PC-3 (cell line): ENCODE measurements at regions not wholly inside any gene's neighbourhood (a gene's known extent, or its start where the extent isn't known, plus 50 kb on each side); places are given as distances from the start of the nearest gene placed in this dataset.

Experiments used
- ATAC-seq: fragments of 200-7000 bp; cut with Tn5 transposase; 2 replicates; pipeline ENCODE4 v1.9.1; 2020; ENCODE audit warnings: mild to moderate bottlenecking, moderate library complexity
- BruUV-seq: library from RNA; stranded (reverse); fragments of 400-500 nt; replicated peaks from 2 replicates; lab custom pipeline; 2021; lab: Mats Ljungman, UMichigan
- CTCF ChIA-PET: fragments of 300-600 bp; sonication (Branson Sonifier 250); formaldehyde crosslinking; loops from one replicate; lab custom pipeline; 2022; ENCODE audit warnings: antibody characterized with exemption; lab: Charles Lee
- POLR2A ChIA-PET: fragments of 300-600 bp; sonication (Branson Sonifier 250); formaldehyde crosslinking; loops from one replicate; lab custom pipeline; 2022; ENCODE audit warnings: antibody characterized with exemption; ENCODE audit not compliant: unreplicated experiment; lab: Charles Lee
- DNase-seq: peaks from one replicate; pipeline ENCODE4 v3.0.0-alpha.2; 2015
- H2AFZ ChIP-seq: fragments of 300-600 bp; sonication (generic); 2 replicates; pipeline ENCODE4 v1.6.0; 2016; ENCODE audit warnings: antibody characterized with exemption, low read length
- H3F3A ChIP-seq: fragments of 300-600 bp; sonication (generic); one replicate; pipeline ENCODE4 v1.6.0; 2017; ENCODE audit warnings: antibody characterized with exemption, low read length, control low read depth, mild to moderate bottlenecking; ENCODE audit not compliant: unreplicated experiment
- H3K27ac ChIP-seq: fragments of 300-600 bp; sonication (generic); 2 replicates; pipeline ENCODE4 v1.5.1; 2016; ENCODE audit warnings: mild to moderate bottlenecking, low read length
- H3K27me3 ChIP-seq: fragments of 300-600 bp; sonication (generic); 2 replicates; pipeline ENCODE4 v1.6.1; 2016; ENCODE audit warnings: low read length, mixed read lengths
- H3K36me3 ChIP-seq: fragments of 300-600 bp; sonication (generic); 2 replicates; pipeline ENCODE4 v1.6.1; 2016; ENCODE audit warnings: low read depth, mixed run types, low read length, mixed read lengths
- H3K4me1 ChIP-seq: fragments of 300-600 bp; sonication (generic); 2 replicates; pipeline ENCODE4 v1.5.1; 2016; ENCODE audit warnings: low read length; ENCODE audit not compliant: insufficient read depth
- H3K4me2 ChIP-seq: fragments of 300-600 bp; sonication (generic); 2 replicates; pipeline ENCODE4 v1.6.0; 2016; ENCODE audit warnings: low read length
- H3K4me3 ChIP-seq: fragments of 300-600 bp; sonication (generic); 2 replicates; pipeline ENCODE4 v1.5.1; 2016; ENCODE audit warnings: mild to moderate bottlenecking, low read length, mixed read lengths
- H3K79me2 ChIP-seq: fragments of 300-600 bp; sonication (generic); 2 replicates; pipeline ENCODE4 v1.6.1; 2017; ENCODE audit warnings: low read length, mixed read lengths
- H3K9ac ChIP-seq: fragments of 300-600 bp; sonication (generic); 2 replicates; pipeline ENCODE4 v1.6.0; 2016; ENCODE audit warnings: mild to moderate bottlenecking, low read length
- H3K9me2 ChIP-seq: fragments of 300-600 bp; sonication (generic); replicated peaks from 2 replicates; pipeline ENCODE4 v1.6.1; 2016; ENCODE audit warnings: mixed run types, low read length, mixed read lengths
- H3K9me3 ChIP-seq: fragments of 300-600 bp; sonication (generic); 2 replicates; pipeline ENCODE4 v1.6.1; 2016; ENCODE audit warnings: low read length, mixed read lengths
- H4K20me1 ChIP-seq: fragments of 300-600 bp; sonication (generic); 2 replicates; pipeline ENCODE4 v1.6.1; 2016; ENCODE audit warnings: low read length, mixed read lengths
- CTCF ChIP-seq: fragments of 300-600 bp; sonication (generic); conservative IDR thresholded peaks from 2 replicates; pipeline ENCODE4 v1.5.1; 2017; ENCODE audit warnings: antibody characterized with exemption, low read depth, mild to moderate bottlenecking, low read length
- EZH2 ChIP-seq: fragments of 300-600 bp; sonication (generic); IDR thresholded peaks from one replicate; pipeline ENCODE4 v1.6.1; 2017; ENCODE audit warnings: antibody characterized with exemption, mild to moderate bottlenecking, low read length; ENCODE audit not compliant: unreplicated experiment
- EZH2phosphoT487 ChIP-seq: fragments of 300-600 bp; sonication (generic); IDR thresholded peaks from 2 replicates; pipeline ENCODE4 v1.6.1; 2018; ENCODE audit warnings: mild to moderate bottlenecking, antibody characterized with exemption, low read length, borderline replicate concordance
- intact Hi-C: fragments of 100-400 bp; cut with micrococcal nuclease; formaldehyde crosslinking; loops from 2 replicates; pipeline ENCODE4 v1.9.0; 2023

- Histone ChIP-seq H3K27me3 (no peaks in the 10 kb centered on the region), H3K9me2 (no peaks in the 10 kb centered on the region), H4K20me1 (no peaks in the 10 kb centered on the region), H3K4me2 (no peak overlapping the region), H3K79me2 (no peaks in the 10 kb centered on the region), H3F3A (no peaks in the 10 kb centered on the region), H2AFZ (no peak overlapping the region), H3K4me1 (no peaks in the 10 kb centered on the region), H3K9me3 (no peaks in the 10 kb centered on the region), H3K9ac (no peak overlapping the region), H3K36me3 (no peaks in the 10 kb centered on the region), H3K4me3 (no peak overlapping the region), H3K27ac (no peak overlapping the region)
- no peak for TF ChIP-seq CTCF
- TF ChIP-seq EZH2: no peak
- ChIA-PET CTCF (no interaction called here), POLR2A (no interaction called here)
- ATAC-seq (no peak), DNase-seq (no peak)
- no TSS peak for BruUV-seq
- intact Hi-C loops: no loop called here
Measured at GRCh38 chr5:124287813-124288212, 458.6 kb downstream of the ZNF608 start.

DNA sequence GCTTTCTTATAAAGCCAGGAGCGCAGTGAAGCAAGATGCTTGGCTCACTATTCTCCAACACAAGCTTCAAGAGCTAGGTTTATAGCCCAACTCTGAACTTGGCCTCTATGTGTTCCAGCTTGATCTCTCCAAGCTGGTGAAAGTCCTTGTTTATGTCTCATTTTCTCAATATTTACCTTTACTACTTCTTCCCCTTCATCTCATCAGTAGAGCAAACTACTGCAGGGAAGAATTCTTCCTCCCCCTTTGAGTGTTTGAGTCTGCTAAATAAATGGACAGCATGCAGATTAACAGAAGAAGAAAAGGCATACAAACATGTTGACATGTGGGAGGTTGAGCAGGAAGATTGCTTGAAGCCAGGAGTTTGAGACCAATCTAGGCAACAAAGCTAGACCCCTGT is 460.7 kb downstream of the ZNF608 start:
- no peak for TF ChIP-seq EZH2phosphoT487
- TF ChIP-seq CTCF: no peak
- no peak for TF ChIP-seq EZH2
- Histone ChIP-seq H3K27me3 (no peaks in the 10 kb centered on the region), H3K9me2 (no peaks in the 10 kb centered on the region), H3K9ac (no peak overlapping the region), H3K9me3 (no peaks in the 10 kb centered on the region), H3K79me2 (no peaks in the 10 kb centered on the region), H3K36me3 (no peaks in the 10 kb centered on the region), H3K27ac (no peak overlapping the region), H3F3A (no peaks in the 10 kb centered on the region), H3K4me1 (no peaks in the 10 kb centered on the region), H4K20me1 (no peaks in the 10 kb centered on the region), H3K4me3 (no peak overlapping the region), H3K4me2 (no peak overlapping the region), H2AFZ (no peak overlapping the region)
- ChIA-PET POLR2A (no interaction called here), CTCF (no interaction called here)
- ATAC-seq (no peak), DNase-seq (no peak)
- intact Hi-C loops: no loop called here
- BruUV-seq: no TSS peak

DNA sequence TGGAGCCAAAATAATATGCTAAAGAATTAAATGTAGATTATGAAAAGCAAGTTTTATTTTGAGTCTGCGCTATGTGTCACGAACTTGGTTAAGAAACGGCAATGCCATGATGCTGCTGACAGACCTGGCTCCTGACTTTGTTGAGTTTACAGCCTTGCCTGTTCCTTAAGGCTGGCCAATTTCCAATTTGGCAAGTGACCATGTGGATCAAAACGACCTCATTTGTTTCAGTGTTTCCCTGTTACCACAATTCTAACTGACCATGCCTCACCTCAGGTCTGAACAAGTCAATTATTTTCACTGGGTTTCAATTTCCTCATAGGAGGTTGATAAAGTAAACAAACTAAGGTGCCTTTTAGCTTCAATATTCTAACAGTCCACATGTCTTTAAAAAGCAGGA is 461.4 kb downstream of the ZNF608 start:
- Histone ChIP-seq H3K27ac (no peak overlapping the region), H3K4me3 (no peak overlapping the region), H3K9ac (no peak overlapping the region), H2AFZ (no peak overlapping the region), H4K20me1 (no peaks in the 10 kb centered on the region), H3K36me3 (no peaks in the 10 kb centered on the region), H3F3A (no peaks in the 10 kb centered on the region), H3K4me2 (no peak overlapping the region), H3K4me1 (no peaks in the 10 kb centered on the region), H3K27me3 (no peaks in the 10 kb centered on the region), H3K9me3 (no peaks in the 10 kb centered on the region), H3K9me2 (no peaks in the 10 kb centered on the region), H3K79me2 (no peaks in the 10 kb centered on the region)
- BruUV-seq: no TSS peak
- DNase-seq (no peak), ATAC-seq (no peak)
- intact Hi-C loops: no loop called here
- POLR2A ChIA-PET: no interaction called here
- CTCF ChIA-PET: no interaction called here
- TF ChIP-seq CTCF (no peak), EZH2 (no peak), EZH2phosphoT487 (no peak)
